GM21786 (cell line): ENCODE measurements at regions not wholly inside any gene's neighbourhood (a gene's known extent, or its start where the extent isn't known, plus 50 kb on each side); places are given as distances from the start of the nearest gene placed in this dataset.
"Not testable (repeated sequence)": the region's sequence is repeated elsewhere in the genome, so short reads cannot be mapped to it uniquely, and the experiment has no call there.

Experiments
- ATAC-seq: cut with Tn5 transposase; IDR thresholded peaks from one replicate; pipeline ENCODE4 v1.9.1; 2021; ENCODE audit not compliant: unreplicated experiment

GRCh38 chr6:51292659-51293058 is 474.0 kb downstream of the TFAP2B start:
- ATAC-seq, result no peak

GRCh38 chr6:51299621-51300380 is 481.1 kb downstream of the TFAP2B start:
- no peak for ATAC-seq

GRCh38 chr6:51300510-51300909 is 481.8 kb downstream of the TFAP2B start:
- no peak for ATAC-seq

- ATAC-seq, result no peak
Observed at GRCh38 chr6:51301962-51302361, 483.3 kb downstream of the TFAP2B start.

GRCh38 chr6:51302431-51302830 is 483.8 kb downstream of the TFAP2B start:
- no peak for ATAC-seq

GRCh38 chr6:51303338-51303737 is 484.7 kb downstream of the TFAP2B start:
- ATAC-seq, result no peak

- ATAC-seq, result no peak
Observed at GRCh38 chr6:51314965-51315364, 496.3 kb downstream of the TFAP2B start.

- no peak for ATAC-seq
Observed at GRCh38 chr6:51318674-51319073, 500.0 kb downstream of the TFAP2B start.

GRCh38 chr6:51321477-51321876 is 502.8 kb downstream of the TFAP2B start:
- ATAC-seq, result not testable (repeated sequence)

GRCh38 chr6:51322505-51322904 is 503.8 kb downstream of the TFAP2B start:
- no peak for ATAC-seq

GRCh38 chr6:51323056-51323455 is 504.4 kb downstream of the TFAP2B start:
- ATAC-seq, result no peak

- no peak for ATAC-seq
Observed at GRCh38 chr6:51330971-51331370, 512.3 kb downstream of the TFAP2B start.

- no peak for ATAC-seq
Observed at GRCh38 chr6:51335543-51335942, 516.9 kb downstream of the TFAP2B start.

- no peak for ATAC-seq
Observed at GRCh38 chr6:51336185-51336584, 517.5 kb downstream of the TFAP2B start.

- ATAC-seq, result no peak
Observed at GRCh38 chr6:51337277-51337676, 518.6 kb downstream of the TFAP2B start.

GRCh38 chr6:51339108-51339507 is 520.4 kb downstream of the TFAP2B start:
- ATAC-seq, result no peak

- ATAC-seq, result no peak
Observed at GRCh38 chr6:51339728-51340127, 521.1 kb downstream of the TFAP2B start.

GRCh38 chr6:51342393-51342792 is 523.7 kb downstream of the TFAP2B start:
- no peak for ATAC-seq

GRCh38 chr6:51349857-51350256 is 531.2 kb downstream of the TFAP2B start:
- no peak for ATAC-seq

- ATAC-seq, result no peak
Observed at GRCh38 chr6:51350308-51350904, 531.7 kb downstream of the TFAP2B start.

- no peak for ATAC-seq
Observed at GRCh38 chr6:51352506-51353029, 533.9 kb downstream of the TFAP2B start.

GRCh38 chr6:51360287-51360686 is 541.6 kb downstream of the TFAP2B start:
- no peak for ATAC-seq
